Upper lobe of left lung (tissue), 6 donors: ENCODE measurements at regions not wholly inside any gene's neighbourhood (a gene's known extent, or its start where the extent isn't known, plus 50 kb on each side); places are given as distances from the start of the nearest gene placed in this dataset.
A peak's percentile ranks its signal among the peaks of the same experiment; 100 is the strongest.

Experiments used
- ATAC-seq, 2 donors: fragments of 200-7000 bp; cut with Tn5 transposase; one replicate each; pipeline ENCODE4 v1.9.1; 2022; ENCODE audit warnings: mild to moderate bottlenecking in 2 of 2, moderate library complexity in 2 of 2; ENCODE audit not compliant: low FRiP score in 2 of 2
- DNase-seq, 2 donors: peaks; one replicate each; pipeline ENCODE4 v3.0.0-alpha.2; 2019 to 2020
- H3K27ac ChIP-seq, 4 donors: fragments of 200-600 bp; sonication (generic); one replicate each; pipeline ENCODE4 v1.5.1; 2016 to 2019
- H3K27me3 ChIP-seq, 4 donors: fragments of 200-600 bp; sonication (generic); one replicate each; pipeline ENCODE4 v1.5.1; 2017 to 2019
- H3K36me3 ChIP-seq, 4 donors: fragments of 200-600 bp; sonication (generic); one replicate each; pipeline ENCODE4 v1.5.1; 2016 to 2019
- H3K4me1 ChIP-seq, 4 donors: fragments of 200-600 bp; sonication (generic); one replicate each; pipeline ENCODE4 v1.5.1; 2018 to 2019
- H3K4me3 ChIP-seq, 4 donors: fragments of 200-600 bp; sonication (generic); one replicate each; pipeline ENCODE4 v1.5.1; 2017 to 2019; ENCODE audit warnings: mild to moderate bottlenecking in 2 of 4, moderate library complexity in 1 of 4
- H3K9me3 ChIP-seq, 4 donors: fragments of 200-600 bp; sonication (generic); one replicate each; pipeline ENCODE4 v1.5.1; 2018 to 2019
- EP300 ChIP-seq, 4 donors: sonication (generic); formaldehyde crosslinking; IDR thresholded peaks; one replicate each; pipeline ENCODE4 v1.5.1; 2017; ENCODE audit warnings: antibody characterized with exemption in 4 of 4, control low read depth in 2 of 4
- POLR2A ChIP-seq, 4 donors: fragments of 450-650 bp; IDR thresholded peaks; one replicate each; pipeline ENCODE4 v1.5.1; 2016 to 2017; ENCODE audit warnings: antibody characterized with exemption in 4 of 4, mild to moderate bottlenecking in 2 of 4
- POLR2AphosphoS5 ChIP-seq, 2 donors: sonication (generic); formaldehyde crosslinking; IDR thresholded peaks; one replicate each; pipeline ENCODE4 v1.5.1; 2017; ENCODE audit warnings: antibody characterized with exemption in 2 of 2
- WGBS, 2 donors: methylation state at CpG; one replicate each; pipeline ENCODE4 v1.1.5; 2017 to 2018; 5-methylcytosine and 5-hydroxymethylcytosine counted together
- TF ChIP-seq, protein P1 (sequence below), 6 experiments: fragments of 450-650 bp in 4 of 6; fragments of 200-600 bp in 2 of 6; sonication (generic) in 2 of 6; IDR thresholded peaks; one replicate each; pipeline ENCODE4 v1.5.1; 2016 to 2019; ENCODE audit warnings: antibody characterized with exemption in 6 of 6
- donor health status: DM: no; HTN: no; CAD: no; lungs with moderate emphysema.
- donor health status: DM: no; HTN: yes; CAD: no; lungs with severe emphysema.

DNA sequence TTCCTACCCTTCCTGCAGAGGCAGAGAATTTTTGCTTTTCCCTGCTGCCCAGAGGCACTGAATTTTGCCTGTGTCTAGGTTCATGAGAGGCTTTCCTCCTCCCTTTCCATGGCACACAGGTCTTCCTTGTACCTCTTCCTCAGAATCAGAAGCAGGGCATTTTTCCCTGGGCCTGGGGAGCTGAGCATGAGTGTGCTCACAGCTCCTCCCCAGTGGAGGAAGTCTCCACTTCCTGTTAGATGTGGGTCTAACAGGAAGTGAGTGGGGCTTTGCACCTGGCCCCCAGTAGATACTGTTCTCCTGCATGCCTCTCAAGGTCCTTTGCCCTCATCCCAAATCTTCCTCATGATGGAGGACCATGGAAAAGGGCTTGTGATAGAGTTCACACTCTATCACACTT is 297.2 kb upstream of the FIGN start:
- no peaks in the 10 kb centered on the region for H3K9me3 ChIP-seq
- H3K27ac ChIP-seq = no peak overlapping the region
- no peak for TF ChIP-seq EP300 (IDR thresholded peaks at IDR 0.05)
- TF ChIP-seq, protein P1, sequence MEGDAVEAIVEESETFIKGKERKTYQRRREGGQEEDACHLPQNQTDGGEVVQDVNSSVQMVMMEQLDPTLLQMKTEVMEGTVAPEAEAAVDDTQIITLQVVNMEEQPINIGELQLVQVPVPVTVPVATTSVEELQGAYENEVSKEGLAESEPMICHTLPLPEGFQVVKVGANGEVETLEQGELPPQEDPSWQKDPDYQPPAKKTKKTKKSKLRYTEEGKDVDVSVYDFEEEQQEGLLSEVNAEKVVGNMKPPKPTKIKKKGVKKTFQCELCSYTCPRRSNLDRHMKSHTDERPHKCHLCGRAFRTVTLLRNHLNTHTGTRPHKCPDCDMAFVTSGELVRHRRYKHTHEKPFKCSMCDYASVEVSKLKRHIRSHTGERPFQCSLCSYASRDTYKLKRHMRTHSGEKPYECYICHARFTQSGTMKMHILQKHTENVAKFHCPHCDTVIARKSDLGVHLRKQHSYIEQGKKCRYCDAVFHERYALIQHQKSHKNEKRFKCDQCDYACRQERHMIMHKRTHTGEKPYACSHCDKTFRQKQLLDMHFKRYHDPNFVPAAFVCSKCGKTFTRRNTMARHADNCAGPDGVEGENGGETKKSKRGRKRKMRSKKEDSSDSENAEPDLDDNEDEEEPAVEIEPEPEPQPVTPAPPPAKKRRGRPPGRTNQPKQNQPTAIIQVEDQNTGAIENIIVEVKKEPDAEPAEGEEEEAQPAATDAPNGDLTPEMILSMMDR (IDR thresholded peaks at IDR 0.05) = no peak
- TF ChIP-seq POLR2AphosphoS5 (IDR thresholded peaks at IDR 0.05) = no peak
- no peak for TF ChIP-seq POLR2A (IDR thresholded peaks at IDR 0.05)
- no peaks in the 10 kb centered on the region for H3K36me3 ChIP-seq
- DNase-seq (no peak), ATAC-seq (no peak)
- H3K27me3 ChIP-seq = no peaks in the 10 kb centered on the region
- no peak overlapping the region for H3K4me3 ChIP-seq
- no peaks in the 10 kb centered on the region for H3K4me1 ChIP-seq

DNA sequence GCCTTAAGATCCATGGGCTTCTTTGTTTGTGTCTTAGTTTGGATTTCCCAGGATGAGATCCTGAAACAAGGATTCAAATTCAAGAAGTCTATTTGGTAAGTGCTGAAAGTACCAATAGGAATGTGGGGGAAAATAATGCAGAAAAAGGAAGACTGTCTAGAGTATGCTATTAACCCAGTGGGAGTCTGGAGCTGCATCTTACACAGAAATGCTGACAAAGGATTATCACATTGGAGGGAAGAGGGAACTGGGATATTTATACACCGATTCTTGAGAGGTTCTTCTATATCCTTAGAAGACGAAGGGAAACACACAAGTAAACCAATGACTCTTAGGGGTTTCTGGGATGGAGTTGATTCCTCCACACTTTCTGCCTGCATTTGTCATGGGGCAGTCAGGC is 294.8 kb upstream of the FIGN start:
- Histone ChIP-seq H3K36me3 (no peaks in the 10 kb centered on the region), H3K27ac (no peak overlapping the region), H3K4me3 (no peak overlapping the region), H3K4me1 (no peaks in the 10 kb centered on the region), H3K27me3 (no peaks in the 10 kb centered on the region), H3K9me3 (no peaks in the 10 kb centered on the region)
- ATAC-seq (no peak), DNase-seq (no peak)
- TF ChIP-seq EP300 (IDR thresholded peaks at IDR 0.05) = no peak
- TF ChIP-seq POLR2A (IDR thresholded peaks at IDR 0.05) = no peak
- TF ChIP-seq, protein P1 (IDR thresholded peaks at IDR 0.05) = no peak
- 89 to 93% methylated on average over 2 of the region's 2 CpGs for WGBS, 2 donors

DNA sequence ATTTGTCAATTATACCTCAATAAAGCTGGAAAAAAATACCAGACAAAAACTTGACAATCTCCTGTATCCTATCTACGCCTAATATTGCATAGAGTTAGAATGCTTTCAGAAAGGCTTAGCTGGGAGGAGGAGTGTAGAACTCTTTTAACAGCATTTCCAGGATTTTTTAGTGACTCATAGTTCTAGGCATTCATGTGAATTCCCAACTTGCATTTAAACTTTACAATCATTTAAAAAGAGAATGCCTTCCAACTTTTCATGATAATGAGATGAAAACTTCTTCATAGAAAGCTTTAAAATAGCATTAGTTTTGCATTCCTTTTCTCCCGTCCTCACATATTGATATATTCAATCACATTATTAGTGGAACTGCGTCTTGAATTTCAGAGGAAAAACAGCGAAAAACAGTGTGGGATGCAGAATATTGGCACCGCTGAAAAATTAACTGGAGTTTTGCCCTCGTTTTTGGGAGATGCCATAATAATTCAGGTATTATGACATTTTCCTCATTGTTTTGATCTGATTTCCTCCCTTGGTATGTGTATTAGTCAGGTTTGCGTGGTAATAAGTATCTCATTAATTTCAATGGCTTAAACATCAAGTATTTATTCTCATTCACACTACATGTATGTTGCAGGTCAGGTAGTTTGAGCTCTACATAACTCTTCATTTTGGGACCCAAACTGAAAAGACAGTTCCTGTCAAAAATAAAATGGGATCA is 293.2 kb upstream of the FIGN start:
- no peak for DNase-seq
- Histone ChIP-seq H3K27ac (no peak overlapping the region), H3K4me3 (no peak overlapping the region), H3K9me3 (no peaks in the 10 kb centered on the region), H3K27me3 (no peaks in the 10 kb centered on the region), H3K36me3 (no peaks in the 10 kb centered on the region), H3K4me1 (no peaks in the 10 kb centered on the region)
- ATAC-seq = peak in 1 of 2 donors; percentile 64
- WGBS, 2 donors = 79 to 80% methylated on average over 7 of the region's 7 CpGs
- TF ChIP-seq, protein P1 (IDR thresholded peaks at IDR 0.05) = no peak
- TF ChIP-seq POLR2AphosphoS5 (IDR thresholded peaks at IDR 0.05) (no peak), POLR2A (IDR thresholded peaks at IDR 0.05) (no peak), EP300 (IDR thresholded peaks at IDR 0.05) (no peak)

DNA sequence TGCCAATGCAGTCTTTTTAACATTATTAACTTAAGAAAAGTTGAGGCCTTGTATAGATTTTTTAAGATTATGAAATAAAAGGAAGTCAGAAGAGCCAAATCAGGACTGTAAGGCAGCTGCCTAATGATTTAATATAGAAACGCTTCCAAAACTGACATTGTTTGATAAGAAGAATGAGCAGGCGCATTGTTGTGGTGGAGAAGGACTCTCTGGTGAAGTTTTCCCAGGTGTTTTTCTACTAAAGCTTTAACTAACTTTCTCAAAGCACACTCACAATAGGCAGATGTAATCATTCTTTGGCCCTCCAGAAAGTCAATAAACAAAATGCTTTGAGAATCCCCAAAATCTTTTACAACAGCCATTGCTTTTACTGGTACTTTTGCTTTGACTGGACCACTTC is 288.6 kb upstream of the FIGN start:
- WGBS, 2 donors = 78 to 80% methylated on average over 2 of the region's 2 CpGs
- Histone ChIP-seq H3K27me3 (no peaks in the 10 kb centered on the region), H3K27ac (no peak overlapping the region), H3K9me3 (no peaks in the 10 kb centered on the region), H3K4me1 (no peaks in the 10 kb centered on the region), H3K36me3 (no peaks in the 10 kb centered on the region), H3K4me3 (no peak overlapping the region)
- no peak for TF ChIP-seq EP300 (IDR thresholded peaks at IDR 0.05)
- TF ChIP-seq POLR2A (IDR thresholded peaks at IDR 0.05) = no peak
- no peak for TF ChIP-seq POLR2AphosphoS5 (IDR thresholded peaks at IDR 0.05)
- TF ChIP-seq, protein P1 (IDR thresholded peaks at IDR 0.05) = no peak
- DNase-seq (no peak), ATAC-seq (no peak)

DNA sequence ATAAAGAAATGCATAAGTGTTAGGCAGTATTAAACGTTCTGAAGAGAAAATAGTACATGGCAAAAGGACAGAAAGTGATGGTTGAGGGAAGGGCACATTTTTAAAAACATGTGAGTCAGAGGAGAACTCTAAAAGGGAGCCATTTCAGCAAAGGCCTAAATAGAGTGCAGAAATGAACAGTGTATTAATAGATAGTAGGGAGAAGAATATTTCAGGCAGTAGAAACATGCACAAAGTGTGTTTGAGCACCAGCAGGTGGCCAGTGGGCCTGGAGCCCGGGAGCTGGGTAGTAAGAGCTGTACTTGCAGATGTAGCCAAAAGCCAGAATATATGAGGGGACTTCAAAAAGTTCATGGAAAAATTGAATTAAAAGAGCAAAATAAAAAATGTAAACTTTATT is 288.1 kb upstream of the FIGN start:
- ATAC-seq (no peak), DNase-seq (peak in 1 of 2 donors; percentile 71)
- 37 to 50% methylated on average over 2 of the region's 2 CpGs for WGBS, 2 donors
- no peak overlapping the region for H3K27ac ChIP-seq
- no peak for TF ChIP-seq EP300 (IDR thresholded peaks at IDR 0.05)
- H3K4me1 ChIP-seq = no peaks in the 10 kb centered on the region
- H3K9me3 ChIP-seq = no peaks in the 10 kb centered on the region
- H3K4me3 ChIP-seq = no peak overlapping the region
- no peaks in the 10 kb centered on the region for H3K36me3 ChIP-seq
- H3K27me3 ChIP-seq = no peaks in the 10 kb centered on the region
